CD4-positive, alpha-beta T cell (primary cell): ENCODE measurements at regions not wholly inside any gene's neighbourhood (a gene's known extent, or its start where the extent isn't known, plus 50 kb on each side); places are given as distances from the start of the nearest gene placed in this dataset.

Source experiments
- ATAC-seq: fragments of 200-7000 bp; cut with Tn5 transposase; one replicate; pipeline ENCODE4 v1.10.0; 2022; ENCODE audit warnings: mild to moderate bottlenecking; ENCODE audit not compliant: poor library complexity
- CTCF ChIA-PET: fragments of 350-600 bp; sonication (Branson Sonifier 250); formaldehyde crosslinking; loops from one replicate; lab custom pipeline; 2021; ENCODE audit warnings: antibody characterized with exemption, inconsistent platforms; lab: Charles Lee
- POLR2A ChIA-PET: fragments of 350-600 bp; sonication (Branson Sonifier 250); formaldehyde crosslinking; loops from one replicate; lab custom pipeline; 2021; ENCODE audit warnings: antibody characterized with exemption, inconsistent platforms; lab: Charles Lee
- DNase-seq, 14 experiments: peaks; one replicate each; pipeline ENCODE4 v3.0.0-alpha.2; 2013 to 2020; ENCODE audit warnings: mixed read lengths in 2 of 14
- H3K27ac ChIP-seq, 2 donors: one replicate each; pipeline versions ENCODE4 v1.5.1 to v1.7.0; 2013; ENCODE audit warnings: low read length in 2 of 2, low read depth in 1 of 2, mild to moderate bottlenecking in 1 of 2
- H3K27me3 ChIP-seq, 2 experiments: 1 replicate in 1 of 2; 2 replicates in 1 of 2; pipeline versions ENCODE4 v1.6.1 to v1.7.0; 2013; ENCODE audit warnings: low read length in 2 of 2, control low read depth in 1 of 2, mild to moderate bottlenecking in 1 of 2, moderate library complexity in 1 of 2; ENCODE audit not compliant: insufficient read depth in 2 of 2, control insufficient read depth in 1 of 2
- H3K36me3 ChIP-seq: one replicate; pipeline ENCODE4 v1.6.1; 2013; ENCODE audit warnings: low read length, control low read depth; ENCODE audit not compliant: insufficient read depth
- H3K4me1 ChIP-seq: one replicate; pipeline ENCODE4 v1.6.1; 2013; ENCODE audit warnings: low read length, control low read depth; ENCODE audit not compliant: insufficient read depth
- H3K4me3 ChIP-seq: one replicate; pipeline ENCODE4 v1.5.1; 2013; ENCODE audit warnings: mild to moderate bottlenecking, low read length, moderate library complexity
- H3K9me3 ChIP-seq, 2 experiments: 1 replicate in 1 of 2; 2 replicates in 1 of 2; pipeline versions ENCODE4 v1.6.1 to v1.7.0; 2013; ENCODE audit warnings: low read length in 2 of 2, mild to moderate bottlenecking in 2 of 2, control low read depth in 1 of 2, moderate library complexity in 1 of 2; ENCODE audit not compliant: control insufficient read depth in 1 of 2, insufficient read depth in 1 of 2
- H3K27ac Mint-ChIP-seq: one replicate; pipeline ENCODE4 v1.8.0; 2020; ENCODE audit warnings: mixed read lengths
- H3K27me3 Mint-ChIP-seq: one replicate; pipeline ENCODE4 v1.8.0; 2021; ENCODE audit warnings: mixed read lengths
- H3K36me3 Mint-ChIP-seq: one replicate; pipeline ENCODE4 v1.8.0; 2021; ENCODE audit warnings: low read depth, mixed read lengths
- H3K4me1 Mint-ChIP-seq: one replicate; pipeline ENCODE4 v1.8.0; 2021; ENCODE audit warnings: low read depth, mixed read lengths
- H3K4me3 Mint-ChIP-seq: one replicate; pipeline ENCODE4 v1.8.0; 2020; ENCODE audit warnings: mild to moderate bottlenecking, mixed read lengths
- H3K9me3 Mint-ChIP-seq: one replicate; pipeline ENCODE4 v1.8.0; 2020; ENCODE audit warnings: mixed read lengths
- intact Hi-C, 2 experiments: fragments of 100-400 bp; cut with DNase I in 1 of 2; cut with micrococcal nuclease in 1 of 2; formaldehyde crosslinking; loops; one replicate each; pipeline versions ENCODE4 v1.15.1 to v1.9.0; 2023 to 2025; cut with DNase I, micrococcal nuclease
- TF ChIP-seq, protein P1 (sequence below): fragments of 200-600 bp; IDR thresholded peaks from one replicate; pipeline ENCODE4 v1.8.0; 2022; ENCODE audit warnings: antibody characterized with exemption, mild to moderate bottlenecking

DNA sequence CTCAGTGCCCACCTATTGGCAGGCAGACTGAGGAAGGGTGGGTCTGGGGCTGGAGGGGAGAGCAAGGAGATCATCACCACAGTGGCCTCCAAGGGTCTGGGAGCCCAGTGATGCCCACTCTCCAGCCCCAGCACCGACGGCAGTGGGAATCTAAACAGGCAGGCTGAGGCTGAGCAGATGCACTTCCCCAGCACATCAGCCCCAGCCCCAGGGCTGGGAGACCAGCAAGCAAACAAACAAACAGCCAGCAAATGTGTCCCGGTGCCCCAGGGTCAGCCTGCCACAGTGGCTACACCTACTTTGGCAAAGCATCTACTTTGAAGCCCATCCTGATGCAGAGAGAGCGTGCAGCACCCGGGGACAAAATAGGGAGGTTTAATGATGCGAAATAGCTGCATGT is 216.3 kb upstream of the ZC3H12A start:
- no peaks in the 10 kb centered on the region for H3K4me1 Mint-ChIP-seq
- DNase-seq = no peak
- Histone ChIP-seq H3K36me3 (no peaks in the 10 kb centered on the region), H3K9me3 (peaks cover 0 to 17% of the 10 kb centered on the region in 2 experiments), H3K4me1 (no peaks in the 10 kb centered on the region), H3K27ac (no peak overlapping the region), H3K27me3 (peaks cover 22 to 29% of the 10 kb centered on the region in 2 experiments), H3K4me3 (no peak overlapping the region)
- intact Hi-C loops = no loop called here
- peaks cover 82% of the 10 kb centered on the region for H3K27me3 Mint-ChIP-seq
- H3K36me3 Mint-ChIP-seq = no peaks in the 10 kb centered on the region
- ChIA-PET CTCF (no interaction called here), POLR2A (no interaction called here)
- H3K27ac Mint-ChIP-seq = no peak overlapping the region
- no peak for ATAC-seq
- H3K4me3 Mint-ChIP-seq = no peak overlapping the region
- TF ChIP-seq, protein P1, sequence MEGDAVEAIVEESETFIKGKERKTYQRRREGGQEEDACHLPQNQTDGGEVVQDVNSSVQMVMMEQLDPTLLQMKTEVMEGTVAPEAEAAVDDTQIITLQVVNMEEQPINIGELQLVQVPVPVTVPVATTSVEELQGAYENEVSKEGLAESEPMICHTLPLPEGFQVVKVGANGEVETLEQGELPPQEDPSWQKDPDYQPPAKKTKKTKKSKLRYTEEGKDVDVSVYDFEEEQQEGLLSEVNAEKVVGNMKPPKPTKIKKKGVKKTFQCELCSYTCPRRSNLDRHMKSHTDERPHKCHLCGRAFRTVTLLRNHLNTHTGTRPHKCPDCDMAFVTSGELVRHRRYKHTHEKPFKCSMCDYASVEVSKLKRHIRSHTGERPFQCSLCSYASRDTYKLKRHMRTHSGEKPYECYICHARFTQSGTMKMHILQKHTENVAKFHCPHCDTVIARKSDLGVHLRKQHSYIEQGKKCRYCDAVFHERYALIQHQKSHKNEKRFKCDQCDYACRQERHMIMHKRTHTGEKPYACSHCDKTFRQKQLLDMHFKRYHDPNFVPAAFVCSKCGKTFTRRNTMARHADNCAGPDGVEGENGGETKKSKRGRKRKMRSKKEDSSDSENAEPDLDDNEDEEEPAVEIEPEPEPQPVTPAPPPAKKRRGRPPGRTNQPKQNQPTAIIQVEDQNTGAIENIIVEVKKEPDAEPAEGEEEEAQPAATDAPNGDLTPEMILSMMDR = no peak
- no peaks in the 10 kb centered on the region for H3K9me3 Mint-ChIP-seq

DNA sequence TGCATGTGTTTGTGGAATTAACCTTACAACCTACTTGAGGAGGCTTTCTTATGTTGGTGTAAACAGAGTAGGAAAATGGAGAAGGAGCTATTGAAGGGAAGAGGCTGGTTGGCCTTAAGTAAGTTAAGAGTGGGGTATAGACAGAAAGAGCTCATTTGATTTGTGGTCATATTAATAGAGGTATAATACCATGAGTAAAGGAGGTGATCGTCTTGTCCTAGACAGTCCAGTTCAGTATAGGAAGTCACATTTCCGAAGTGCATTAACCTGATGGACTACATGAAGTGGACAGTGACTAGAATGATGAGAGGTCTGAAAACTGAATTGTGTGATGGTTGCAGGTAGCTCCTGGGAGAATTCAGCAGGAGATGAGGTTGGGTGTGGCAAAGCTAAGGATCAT is 215.4 kb upstream of the ZC3H12A start:
- H3K27me3 Mint-ChIP-seq = peaks cover 74% of the 10 kb centered on the region
- TF ChIP-seq, protein P1 = no peak
- Histone ChIP-seq H3K9me3 (peaks cover 0 to 17% of the 10 kb centered on the region in 2 experiments), H3K4me1 (no peaks in the 10 kb centered on the region), H3K4me3 (no peak overlapping the region), H3K27me3 (peaks cover 22 to 29% of the 10 kb centered on the region in 2 experiments), H3K36me3 (no peaks in the 10 kb centered on the region), H3K27ac (no peak overlapping the region)
- DNase-seq = no peak
- POLR2A ChIA-PET = no interaction called here
- no peaks in the 10 kb centered on the region for H3K9me3 Mint-ChIP-seq
- H3K4me1 Mint-ChIP-seq = no peaks in the 10 kb centered on the region
- no peak overlapping the region for H3K4me3 Mint-ChIP-seq
- no peak overlapping the region for H3K27ac Mint-ChIP-seq
- intact Hi-C loops = no loop called here
- H3K36me3 Mint-ChIP-seq = no peaks in the 10 kb centered on the region
- CTCF ChIA-PET = no interaction called here
- no peak for ATAC-seq

DNA sequence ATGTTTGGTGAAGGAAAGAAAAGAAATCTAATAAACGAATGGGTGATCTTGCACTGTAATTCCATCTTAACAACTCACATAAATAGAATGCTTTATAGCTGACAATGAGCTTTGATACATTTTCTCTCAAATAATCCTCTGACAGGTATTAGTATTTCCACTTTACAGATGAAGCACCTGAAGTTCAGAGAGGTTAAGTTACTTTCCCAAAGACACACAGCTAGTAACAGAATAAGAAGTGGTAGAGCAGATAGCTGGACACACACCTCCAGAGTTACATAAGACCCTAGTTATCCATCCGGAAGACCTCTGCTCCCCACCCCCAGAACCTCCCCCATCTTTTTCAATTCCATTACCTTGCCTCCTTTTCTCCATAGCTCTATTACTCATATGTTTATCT is 213.3 kb upstream of the ZC3H12A start:
- H3K4me1 Mint-ChIP-seq = no peaks in the 10 kb centered on the region
- Histone ChIP-seq H3K4me3 (no peak overlapping the region), H3K4me1 (no peaks in the 10 kb centered on the region), H3K27ac (no peak overlapping the region), H3K9me3 (peaks cover 0 to 12% of the 10 kb centered on the region in 2 experiments), H3K27me3 (peaks cover 17 to 24% of the 10 kb centered on the region in 2 experiments), H3K36me3 (no peaks in the 10 kb centered on the region)
- ChIA-PET CTCF (no interaction called here), POLR2A (no interaction called here)
- no peak overlapping the region for H3K27ac Mint-ChIP-seq
- H3K4me3 Mint-ChIP-seq = no peak overlapping the region
- peaks cover 61% of the 10 kb centered on the region for H3K27me3 Mint-ChIP-seq
- no peaks in the 10 kb centered on the region for H3K36me3 Mint-ChIP-seq
- H3K9me3 Mint-ChIP-seq = no peaks in the 10 kb centered on the region
- intact Hi-C loops = no loop called here
- DNase-seq (no peak), ATAC-seq (no peak)
- TF ChIP-seq, protein P1 = no peak
